ENCODE measurements at regions not wholly inside any gene's neighbourhood (a gene's known extent, or its start where the extent isn't known, plus 50 kb on each side); places are given as distances from the start of the nearest gene placed in this dataset.

DNA sequence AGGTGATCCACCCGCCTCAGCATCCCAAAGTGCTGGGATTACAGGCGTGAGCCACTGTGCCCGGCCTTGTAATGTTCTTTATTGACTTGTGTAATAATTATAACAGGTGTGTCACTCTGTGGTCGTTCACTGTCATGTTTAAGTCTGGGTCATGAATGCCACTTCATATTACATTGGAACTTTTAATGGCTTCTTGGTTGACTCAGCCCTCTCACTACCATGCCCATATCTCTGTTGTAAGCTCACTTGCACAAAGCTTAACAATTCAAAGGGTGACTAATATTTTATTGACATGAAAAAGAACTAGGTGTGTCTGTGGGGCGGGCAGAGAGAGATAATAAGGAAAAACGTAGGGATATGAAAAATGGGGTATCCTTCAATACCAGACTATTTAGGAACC is 639.7 kb upstream of the ACTRT1 start:
- TF ChIP-seq POLR2AphosphoS5 (IDR thresholded peaks at IDR 0.05): no peak
- TF ChIP-seq, protein P1, sequence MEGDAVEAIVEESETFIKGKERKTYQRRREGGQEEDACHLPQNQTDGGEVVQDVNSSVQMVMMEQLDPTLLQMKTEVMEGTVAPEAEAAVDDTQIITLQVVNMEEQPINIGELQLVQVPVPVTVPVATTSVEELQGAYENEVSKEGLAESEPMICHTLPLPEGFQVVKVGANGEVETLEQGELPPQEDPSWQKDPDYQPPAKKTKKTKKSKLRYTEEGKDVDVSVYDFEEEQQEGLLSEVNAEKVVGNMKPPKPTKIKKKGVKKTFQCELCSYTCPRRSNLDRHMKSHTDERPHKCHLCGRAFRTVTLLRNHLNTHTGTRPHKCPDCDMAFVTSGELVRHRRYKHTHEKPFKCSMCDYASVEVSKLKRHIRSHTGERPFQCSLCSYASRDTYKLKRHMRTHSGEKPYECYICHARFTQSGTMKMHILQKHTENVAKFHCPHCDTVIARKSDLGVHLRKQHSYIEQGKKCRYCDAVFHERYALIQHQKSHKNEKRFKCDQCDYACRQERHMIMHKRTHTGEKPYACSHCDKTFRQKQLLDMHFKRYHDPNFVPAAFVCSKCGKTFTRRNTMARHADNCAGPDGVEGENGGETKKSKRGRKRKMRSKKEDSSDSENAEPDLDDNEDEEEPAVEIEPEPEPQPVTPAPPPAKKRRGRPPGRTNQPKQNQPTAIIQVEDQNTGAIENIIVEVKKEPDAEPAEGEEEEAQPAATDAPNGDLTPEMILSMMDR (IDR thresholded peaks at IDR 0.05; ENCODE audit: poor library complexity, severe bottlenecking): no peak
- TF ChIP-seq SMC3 (conservative IDR thresholded peaks at IDR 0.05; ENCODE audit: poor library complexity): no peak
